ENCODE measurements at regions not wholly inside any gene's neighbourhood (a gene's known extent, or its start where the extent isn't known, plus 50 kb on each side); places are given as distances from the start of the nearest gene placed in this dataset.
A peak's percentile ranks its signal among the peaks of the same experiment; 100 is the strongest.

GRCh38 chr5:56316299-56316994, 83.3 kb upstream of the ANKRD55 start:
- no peaks in the 10 kb centered on the region for H4K20me1 ChIP-seq (ENCODE audit: insufficient read depth)
- H3K36me3 ChIP-seq (replicated peaks in 1 of 2; ENCODE audit: control insufficient read depth in 1 of 2, insufficient read depth in 2 of 2, low read length in 1 of 2): no peaks in the 10 kb centered on the region
- no peaks in the 10 kb centered on the region for H3K79me2 ChIP-seq (ENCODE audit: insufficient read depth)
- no peaks in the 10 kb centered on the region for H3K9me3 ChIP-seq
- no peak overlapping the region for H2AFZ ChIP-seq (ENCODE audit: low read depth)
- no peak overlapping the region for H3K4me2 ChIP-seq
- peaks cover 7 to 16% of the 10 kb centered on the region in 2 experiments for H3K4me1 ChIP-seq (ENCODE audit: control insufficient read depth in 1 of 2, insufficient read depth in 2 of 2, low read depth in 1 of 2, low read length in 1 of 2)
- DNase-seq: no peak
- H3K27me3 ChIP-seq (ENCODE audit: insufficient read depth): no peaks in the 10 kb centered on the region
- H3K9ac ChIP-seq: no peak overlapping the region
- H3K4me3 ChIP-seq (ENCODE audit: low read depth in 2 of 2, low read length in 1 of 2): no peak overlapping the region
- H3F3A ChIP-seq (replicated peaks; ENCODE audit: insufficient read depth): no peaks in the 10 kb centered on the region
- no peak for TF ChIP-seq MXI1 (IDR thresholded peaks at IDR 0.05; ENCODE audit: low read depth, low read length)
- TF ChIP-seq NRF1 (IDR thresholded peaks at IDR 0.05; ENCODE audit: low read depth, low read length): no peak
- no peak for TF ChIP-seq RXRA (IDR thresholded peaks at IDR 0.05; ENCODE audit: borderline replicate concordance, low read depth)
- TF ChIP-seq NFIC (IDR thresholded peaks at IDR 0.05; ENCODE audit: borderline replicate concordance): no peak
- TF ChIP-seq SMC3 (IDR thresholded peaks at IDR 0.05; ENCODE audit: low read depth, low read length): no peak
- ChIA-PET POLR2A (no interaction called here), CTCF (interaction anchor here (0.7 to 2.2 kb wide), 2 partner anchors 46 to 162 kb away, joined by 3 to 11 read pairs; no protein-coding TSS in a partner anchor)
- WGBS (ENCODE audit: low lambda C conversion rate): 97% methylated on average over 4 of the region's 4 CpGs
- H3K27ac ChIP-seq (ENCODE audit: low read depth in 2 of 2, low read length in 1 of 2): no peak overlapping the region
- H3K9me2 ChIP-seq: no peaks in the 10 kb centered on the region

- ChIA-PET POLR2A (no interaction called here), CTCF (no interaction called here)
- H3F3A ChIP-seq (replicated peaks; ENCODE audit: insufficient read depth): peaks cover 4% of the 10 kb centered on the region
- no peak for DNase-seq
- no peak overlapping the region for H3K4me2 ChIP-seq
- peaks cover 16 to 26% of the 10 kb centered on the region in 2 experiments for H3K4me1 ChIP-seq (ENCODE audit: control insufficient read depth in 1 of 2, insufficient read depth in 2 of 2, low read depth in 1 of 2, low read length in 1 of 2)
- H3K27ac ChIP-seq (ENCODE audit: low read depth in 2 of 2, low read length in 1 of 2): peak overlapping the region in 1 of 2 experiments; percentile 34; a peak in 2 of 4 replicates
- no peak overlapping the region for H2AFZ ChIP-seq (ENCODE audit: low read depth)
- 93% methylated on average over 5 of the region's 6 CpGs for WGBS (ENCODE audit: low lambda C conversion rate)
- H3K36me3 ChIP-seq (replicated peaks in 1 of 2; ENCODE audit: control insufficient read depth in 1 of 2, insufficient read depth in 2 of 2, low read length in 1 of 2): no peaks in the 10 kb centered on the region
- H3K27me3 ChIP-seq (ENCODE audit: insufficient read depth): no peaks in the 10 kb centered on the region
- no peak overlapping the region for H3K9ac ChIP-seq
- no peaks in the 10 kb centered on the region for H3K9me3 ChIP-seq
- TF ChIP-seq CTCF (IDR thresholded peaks at IDR 0.05) (peak; percentile 51), TAF1 (IDR thresholded peaks at IDR 0.05; ENCODE audit: borderline replicate concordance, low read depth, low read length) (no peak)
- H3K9me2 ChIP-seq: no peaks in the 10 kb centered on the region
- H3K79me2 ChIP-seq (ENCODE audit: insufficient read depth): no peaks in the 10 kb centered on the region
- no peaks in the 10 kb centered on the region for H4K20me1 ChIP-seq (ENCODE audit: insufficient read depth)
- no peak overlapping the region for H3K4me3 ChIP-seq (ENCODE audit: low read depth in 2 of 2, low read length in 1 of 2)
Observed at GRCh38 chr5:56314529-56314928, 81.4 kb upstream of the ANKRD55 start.

- POLR2A ChIA-PET: no interaction called here
- Histone ChIP-seq H3K9me2 (no peaks in the 10 kb centered on the region), H3K27me3 (ENCODE audit: insufficient read depth) (no peaks in the 10 kb centered on the region), H3K36me3 (replicated peaks in 1 of 2; ENCODE audit: control insufficient read depth in 1 of 2, insufficient read depth in 2 of 2, low read length in 1 of 2) (no peaks in the 10 kb centered on the region), H3K9me3 (no peaks in the 10 kb centered on the region), H3F3A (replicated peaks; ENCODE audit: insufficient read depth) (peaks cover 4% of the 10 kb centered on the region), H3K4me3 (ENCODE audit: low read depth in 2 of 2, low read length in 1 of 2) (no peak overlapping the region), H4K20me1 (ENCODE audit: insufficient read depth) (no peaks in the 10 kb centered on the region), H3K4me1 (ENCODE audit: control insufficient read depth in 1 of 2, insufficient read depth in 2 of 2, low read depth in 1 of 2, low read length in 1 of 2) (peaks cover 9 to 22% of the 10 kb centered on the region in 2 experiments), H3K79me2 (ENCODE audit: insufficient read depth) (no peaks in the 10 kb centered on the region), H3K27ac (ENCODE audit: low read depth in 2 of 2, low read length in 1 of 2) (peak overlapping the region in 1 of 2 experiments; percentile 14; a peak in 1 of 4 replicates), H3K4me2 (no peak overlapping the region), H3K9ac (no peak overlapping the region), H2AFZ (ENCODE audit: low read depth) (no peak overlapping the region)
- CTCF ChIA-PET: interaction anchor here (0.8 kb wide), 1 partner anchor 43 kb away, joined by 3 read pairs; no protein-coding TSS in a partner anchor
- TF ChIP-seq POLR2AphosphoS5 (IDR thresholded peaks at IDR 0.05; ENCODE audit: low read depth, low read length): no peak
- no peak for TF ChIP-seq ELF1 (IDR thresholded peaks at IDR 0.05)
- no peak for TF ChIP-seq RCOR1 (IDR thresholded peaks at IDR 0.05; ENCODE audit: low read length)
- TF ChIP-seq JUND (IDR thresholded peaks at IDR 0.05): no peak
- no peak for TF ChIP-seq IRF3 (IDR thresholded peaks at IDR 0.05; ENCODE audit: low read depth, low read length)
- no peak for TF ChIP-seq FOXJ3 (CRISPR knock-in tag; IDR thresholded peaks at IDR 0.05)
- TF ChIP-seq NFIC (IDR thresholded peaks at IDR 0.05; ENCODE audit: borderline replicate concordance): no peak
- TF ChIP-seq RFX5 (IDR thresholded peaks at IDR 0.05; ENCODE audit: low read length): no peak
- no peak for TF ChIP-seq GATA2 (CRISPR knock-in tag; IDR thresholded peaks at IDR 0.05)
- no peak for TF ChIP-seq NRF1 (IDR thresholded peaks at IDR 0.05; ENCODE audit: low read depth, low read length)
- TF ChIP-seq REST (IDR thresholded peaks at IDR 0.05; ENCODE audit: low read depth, low read length): no peak
- DNase-seq: no peak
Observed at GRCh38 chr5:56313596-56313995, 80.5 kb upstream of the ANKRD55 start.
